ENCODE measurements at regions not wholly inside any gene's neighbourhood (a gene's known extent, or its start where the extent isn't known, plus 50 kb on each side); places are given as distances from the start of the nearest gene placed in this dataset.

DNA sequence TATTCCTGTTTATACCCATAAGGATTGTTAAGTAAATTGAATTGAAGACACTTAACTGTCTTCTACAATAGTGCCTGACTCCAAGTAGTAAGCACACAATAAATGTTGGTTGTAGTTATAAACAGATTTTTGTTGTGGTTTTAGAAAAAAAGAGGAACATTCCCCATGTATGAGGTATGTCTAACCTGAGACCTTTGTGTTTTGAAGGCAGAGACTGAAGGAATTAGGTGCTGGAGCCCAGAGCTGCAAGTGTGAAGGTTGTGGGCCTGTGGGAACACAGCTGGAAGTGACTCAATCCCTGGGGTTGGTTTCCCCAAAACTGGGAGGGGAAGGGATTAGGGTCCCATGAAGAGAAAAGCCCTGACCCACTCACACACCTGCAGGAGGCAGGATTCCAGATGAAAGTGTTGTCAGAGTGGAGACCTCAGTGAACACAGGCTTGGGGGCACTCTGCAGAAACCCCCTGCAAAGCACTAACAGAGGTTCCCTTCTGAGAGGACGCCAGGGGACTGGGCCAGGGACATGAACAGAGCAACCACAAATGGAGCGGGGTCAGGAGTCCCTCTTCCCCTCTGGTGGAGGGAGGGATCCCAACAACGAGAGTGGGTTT, 265.1 kb upstream of the KLF14 start:
- Histone ChIP-seq H3K27ac (ENCODE audit: low read depth, low read length) (no peak overlapping the region), H3K4me3 (ENCODE audit: low read depth, low read length) (no peak overlapping the region), H3K18ac (ENCODE audit: low read length) (no peak overlapping the region), H4K12ac (ENCODE audit: low read depth, low read length) (no peak overlapping the region), H3K79me1 (ENCODE audit: low read length) (peaks cover 5% of the 10 kb centered on the region), H2AFZ (ENCODE audit: insufficient read depth, low read length, poor library complexity) (peak overlapping the region; percentile 3), H3K9me3 (ENCODE audit: insufficient read depth, low read depth, low read length) (no peaks in the 10 kb centered on the region), H3K36me3 (ENCODE audit: control insufficient read depth in 1 of 2, insufficient read depth in 2 of 2, low read length in 2 of 2) (no peaks in the 10 kb centered on the region), H3K14ac (ENCODE audit: low read length) (no peak overlapping the region), H2BK12ac (ENCODE audit: low read length) (peak overlapping the region; percentile 12), H4K8ac (ENCODE audit: low read depth, low read length) (peak overlapping the region; percentile 62), H3K4ac (ENCODE audit: low read depth, low read length) (no peak overlapping the region), H2AK5ac (ENCODE audit: low read length) (no peak overlapping the region), H4K91ac (ENCODE audit: low read depth, low read length) (peak overlapping the region; percentile 19), H3K23ac (ENCODE audit: low read length) (no peak overlapping the region), H3K79me2 (ENCODE audit: control insufficient read depth, insufficient read depth, low read length, poor library complexity) (no peaks in the 10 kb centered on the region), H3K4me2 (ENCODE audit: low read length) (no peak overlapping the region), H3K9ac (ENCODE audit: low read length) (no peak overlapping the region), H2BK5ac (ENCODE audit: low read depth, low read length, poor library complexity) (peak overlapping the region; percentile 3), H3K4me1 (ENCODE audit: control insufficient read depth in 1 of 2, insufficient read depth in 2 of 2, low read length in 2 of 2) (peaks cover 3 to 6% of the 10 kb centered on the region in 2 experiments), H3K27me3 (ENCODE audit: insufficient read depth, low read length) (no peaks in the 10 kb centered on the region), H2BK120ac (ENCODE audit: insufficient read depth, low read length, poor library complexity) (peak overlapping the region; percentile 46)
- no peak for DNase-seq
- WGBS (ENCODE audit: extremely low coverage, insufficient coverage, insufficient read length): no CpG with 5 or more reads among the region's 3 CpGs

- no CpG with 5 or more reads among the region's 4 CpGs for WGBS (ENCODE audit: extremely low coverage, insufficient coverage, insufficient read length)
These were observed 265.9 kb upstream of the KLF14 start for GRCh38 chr7:130999926-131000325.

DNA sequence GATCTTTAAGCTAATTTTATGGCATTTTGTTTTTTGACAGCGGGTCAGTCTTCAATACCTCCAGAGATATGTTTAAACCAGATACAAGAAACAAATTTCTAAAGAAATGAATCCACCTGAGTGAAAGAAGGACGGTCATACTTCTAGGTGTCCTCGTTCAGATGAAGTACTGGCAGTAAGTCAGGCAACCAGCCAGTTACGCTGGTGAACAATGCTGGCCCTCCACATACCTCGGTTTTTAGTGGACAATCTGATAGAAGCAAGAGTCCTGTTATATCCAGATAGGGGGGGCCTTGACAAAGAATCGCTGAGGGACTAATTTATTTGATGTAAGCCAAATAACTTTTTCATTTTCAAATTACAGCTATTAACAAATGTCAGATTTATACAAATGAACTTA, 266.4 kb upstream of the KLF14 start:
- no peak for DNase-seq
- Histone ChIP-seq H3K4ac (ENCODE audit: low read depth, low read length) (no peak overlapping the region), H4K91ac (ENCODE audit: low read depth, low read length) (no peak overlapping the region), H2AK5ac (ENCODE audit: low read length) (no peak overlapping the region), H3K23ac (ENCODE audit: low read length) (no peak overlapping the region), H3K9ac (ENCODE audit: low read length) (no peak overlapping the region), H3K36me3 (ENCODE audit: control insufficient read depth in 1 of 2, insufficient read depth in 2 of 2, low read length in 2 of 2) (no peaks in the 10 kb centered on the region), H2BK120ac (ENCODE audit: insufficient read depth, low read length, poor library complexity) (no peak overlapping the region), H3K4me3 (ENCODE audit: low read depth, low read length) (no peak overlapping the region), H3K4me2 (ENCODE audit: low read length) (no peak overlapping the region), H3K79me2 (ENCODE audit: control insufficient read depth, insufficient read depth, low read length, poor library complexity) (no peaks in the 10 kb centered on the region), H3K14ac (ENCODE audit: low read length) (no peak overlapping the region), H2AFZ (ENCODE audit: insufficient read depth, low read length, poor library complexity) (no peak overlapping the region), H2BK5ac (ENCODE audit: low read depth, low read length, poor library complexity) (no peak overlapping the region), H3K79me1 (ENCODE audit: low read length) (peaks cover 5% of the 10 kb centered on the region), H3K27ac (ENCODE audit: low read depth, low read length) (no peak overlapping the region), H3K18ac (ENCODE audit: low read length) (no peak overlapping the region), H2BK12ac (ENCODE audit: low read length) (no peak overlapping the region), H3K4me1 (ENCODE audit: control insufficient read depth in 1 of 2, insufficient read depth in 2 of 2, low read length in 2 of 2) (peaks cover 3 to 6% of the 10 kb centered on the region in 2 experiments), H4K8ac (ENCODE audit: low read depth, low read length) (no peak overlapping the region), H3K27me3 (ENCODE audit: insufficient read depth, low read length) (no peaks in the 10 kb centered on the region), H3K9me3 (ENCODE audit: insufficient read depth, low read depth, low read length) (no peaks in the 10 kb centered on the region), H4K12ac (ENCODE audit: low read depth, low read length) (no peak overlapping the region)
- no CpG with 5 or more reads among the region's 6 CpGs for WGBS (ENCODE audit: extremely low coverage, insufficient coverage, insufficient read length)

More at GRCh38 chr7:130999926-131000325, 265.9 kb upstream of the KLF14 start:
- H2BK120ac ChIP-seq (ENCODE audit: insufficient read depth, low read length, poor library complexity): no peak overlapping the region
- peaks cover 3 to 6% of the 10 kb centered on the region in 2 experiments for H3K4me1 ChIP-seq (ENCODE audit: control insufficient read depth in 1 of 2, insufficient read depth in 2 of 2, low read length in 2 of 2)
- H4K91ac ChIP-seq (ENCODE audit: low read depth, low read length): no peak overlapping the region
- H3K18ac ChIP-seq (ENCODE audit: low read length): no peak overlapping the region
- no peak overlapping the region for H3K14ac ChIP-seq (ENCODE audit: low read length)
- no peak overlapping the region for H2AFZ ChIP-seq (ENCODE audit: insufficient read depth, low read length, poor library complexity)
- H3K79me2 ChIP-seq (ENCODE audit: control insufficient read depth, insufficient read depth, low read length, poor library complexity): no peaks in the 10 kb centered on the region
- no peak overlapping the region for H2BK12ac ChIP-seq (ENCODE audit: low read length)
- H4K12ac ChIP-seq (ENCODE audit: low read depth, low read length): no peak overlapping the region
- DNase-seq: no peak
- H2BK5ac ChIP-seq (ENCODE audit: low read depth, low read length, poor library complexity): no peak overlapping the region
- no peak overlapping the region for H3K4ac ChIP-seq (ENCODE audit: low read depth, low read length)
- no peak overlapping the region for H3K27ac ChIP-seq (ENCODE audit: low read depth, low read length)
- H2AK5ac ChIP-seq (ENCODE audit: low read length): no peak overlapping the region
- H3K4me3 ChIP-seq (ENCODE audit: low read depth, low read length): no peak overlapping the region
- H3K9me3 ChIP-seq (ENCODE audit: insufficient read depth, low read depth, low read length): no peaks in the 10 kb centered on the region
- no peaks in the 10 kb centered on the region for H3K27me3 ChIP-seq (ENCODE audit: insufficient read depth, low read length)
- H3K79me1 ChIP-seq (ENCODE audit: low read length): peaks cover 5% of the 10 kb centered on the region
- H3K9ac ChIP-seq (ENCODE audit: low read length): no peak overlapping the region
- no peak overlapping the region for H4K8ac ChIP-seq (ENCODE audit: low read depth, low read length)
- H3K4me2 ChIP-seq (ENCODE audit: low read length): no peak overlapping the region
- H3K23ac ChIP-seq (ENCODE audit: low read length): no peak overlapping the region
- H3K36me3 ChIP-seq (ENCODE audit: control insufficient read depth in 1 of 2, insufficient read depth in 2 of 2, low read length in 2 of 2): no peaks in the 10 kb centered on the region

DNA sequence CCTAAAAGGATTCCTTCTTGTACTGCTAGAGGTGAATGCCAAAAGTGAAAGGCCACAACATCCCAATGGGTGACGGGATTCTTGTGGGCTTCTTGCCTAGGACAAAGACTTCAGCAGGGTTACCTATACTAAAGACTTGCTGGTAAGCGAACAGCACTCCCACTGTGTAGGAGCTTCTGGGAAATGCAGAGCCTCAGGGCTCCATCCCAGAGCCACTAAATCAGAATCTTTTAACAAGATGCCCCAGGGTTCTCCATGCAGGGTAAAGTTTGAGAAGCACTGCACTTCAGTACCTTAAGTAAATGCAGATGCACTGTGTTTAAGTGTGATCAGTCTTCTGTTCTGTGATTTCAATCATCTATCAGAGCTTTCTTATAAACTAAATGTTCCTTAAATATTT, 266.9 kb upstream of the KLF14 start:
- Histone ChIP-seq H3K27ac (ENCODE audit: low read depth, low read length) (no peak overlapping the region), H4K12ac (ENCODE audit: low read depth, low read length) (no peak overlapping the region), H4K8ac (ENCODE audit: low read depth, low read length) (no peak overlapping the region), H3K79me2 (ENCODE audit: control insufficient read depth, insufficient read depth, low read length, poor library complexity) (no peaks in the 10 kb centered on the region), H3K9me3 (ENCODE audit: insufficient read depth, low read depth, low read length) (no peaks in the 10 kb centered on the region), H3K4me2 (ENCODE audit: low read length) (no peak overlapping the region), H2BK120ac (ENCODE audit: insufficient read depth, low read length, poor library complexity) (no peak overlapping the region), H3K79me1 (ENCODE audit: low read length) (peaks cover 5% of the 10 kb centered on the region), H2AK5ac (ENCODE audit: low read length) (no peak overlapping the region), H2BK12ac (ENCODE audit: low read length) (no peak overlapping the region), H3K18ac (ENCODE audit: low read length) (no peak overlapping the region), H3K9ac (ENCODE audit: low read length) (no peak overlapping the region), H4K91ac (ENCODE audit: low read depth, low read length) (no peak overlapping the region), H2BK5ac (ENCODE audit: low read depth, low read length, poor library complexity) (no peak overlapping the region), H3K27me3 (ENCODE audit: insufficient read depth, low read length) (no peaks in the 10 kb centered on the region), H3K36me3 (ENCODE audit: control insufficient read depth in 1 of 2, insufficient read depth in 2 of 2, low read length in 2 of 2) (no peaks in the 10 kb centered on the region), H2AFZ (ENCODE audit: insufficient read depth, low read length, poor library complexity) (no peak overlapping the region), H3K4me3 (ENCODE audit: low read depth, low read length) (no peak overlapping the region), H3K4me1 (ENCODE audit: control insufficient read depth in 1 of 2, insufficient read depth in 2 of 2, low read length in 2 of 2) (peaks cover 3 to 6% of the 10 kb centered on the region in 2 experiments), H3K14ac (ENCODE audit: low read length) (no peak overlapping the region), H3K4ac (ENCODE audit: low read depth, low read length) (no peak overlapping the region), H3K23ac (ENCODE audit: low read length) (no peak overlapping the region)
- no peak for DNase-seq
- WGBS (ENCODE audit: extremely low coverage, insufficient coverage, insufficient read length): no CpG with 5 or more reads among the region's 2 CpGs

Measured in trophoblast cell (in vitro differentiated cells and primary cell).